Kidney (tissue), 13 donors: ENCODE measurements at regions not wholly inside any gene's neighbourhood (a gene's known extent, or its start where the extent isn't known, plus 50 kb on each side); places are given as distances from the start of the nearest gene placed in this dataset.

Experiments
- DNase-seq, 5 donors: peaks; one replicate each; pipeline ENCODE4 v3.0.0-alpha.2; 2013 to 2020
- FAIRE-seq: peaks from 2 replicates; lab custom pipeline; 2012; peaks lifted over from hg19 to GRCh38; lab: Jason Lieb, UNC
- H3K27ac ChIP-seq, 2 donors: one replicate each; pipeline ENCODE4 v1.7.0; 2013; ENCODE audit warnings: low read depth in 2 of 2, low read length in 2 of 2, inconsistent platforms in 1 of 2
- H3K27me3 ChIP-seq: one replicate; pipeline ENCODE4 v1.7.1; 2013; ENCODE audit warnings: low read length, inconsistent platforms; ENCODE audit not compliant: control insufficient read depth, insufficient read depth
- H3K36me3 ChIP-seq, 3 donors: one replicate each; pipeline versions ENCODE4 v1.7.0 to v1.7.1; 2013; ENCODE audit warnings: low read length in 3 of 3, control low read depth in 1 of 3, inconsistent platforms in 1 of 3; ENCODE audit not compliant: insufficient read depth in 3 of 3, control insufficient read depth in 2 of 3
- H3K4me1 ChIP-seq, 3 donors: one replicate each; pipeline versions ENCODE4 v1.7.0 to v1.7.1; 2013; ENCODE audit warnings: low read length in 3 of 3, inconsistent platforms in 1 of 3, low read depth in 1 of 3; ENCODE audit not compliant: control insufficient read depth in 2 of 3, insufficient read depth in 2 of 3
- H3K4me3 ChIP-seq, 3 donors: one replicate each; pipeline versions ENCODE4 v1.7.0 to v1.8.1; 2013; ENCODE audit warnings: low read length in 3 of 3, control low read depth in 1 of 3, inconsistent platforms in 1 of 3
- H3K9ac ChIP-seq, 3 donors: one replicate each; pipeline versions ENCODE4 v1.7.0 to v1.7.1; 2013; ENCODE audit warnings: low read length in 3 of 3, control low read depth in 1 of 3, inconsistent platforms in 1 of 3
- H3K9me3 ChIP-seq, 3 donors: one replicate each; pipeline versions ENCODE4 v1.7.0 to v1.7.1; 2013; ENCODE audit warnings: low read length in 3 of 3, control low read depth in 1 of 3, inconsistent platforms in 1 of 3; ENCODE audit not compliant: control insufficient read depth in 2 of 3, insufficient read depth in 1 of 3
- CTCF ChIP-seq: IDR thresholded peaks from 3 replicates; pipeline ENCODE4 v1.5.1; 2012; ENCODE audit warnings: mild to moderate bottlenecking, moderate library complexity, borderline replicate concordance; ENCODE audit not compliant: insufficient read depth; ENCODE audit errors: extremely low read depth
- intact Hi-C: fragments of 100-400 bp; cut with DNase I; formaldehyde crosslinking; loops from one replicate; pipeline ENCODE4 v1.11.1; 2022
- donor health status: control.
- donor health status: control.
- donor health status: control.
- donor health status: control.
- donor health status: control.
- donor health status: DM: yes; HTN: yes; CAD: no.
- donor health status: Normal renal cell carcinoma (clear cell type).

- TF ChIP-seq CTCF = no peak
- Histone ChIP-seq H3K9ac (no peak overlapping the region), H3K36me3 (no peaks in the 10 kb centered on the region), H3K27ac (no peak overlapping the region), H3K4me3 (no peak overlapping the region), H3K27me3 (peaks cover 6% of the 10 kb centered on the region), H3K9me3 (no peaks in the 10 kb centered on the region), H3K4me1 (no peaks in the 10 kb centered on the region)
- FAIRE-seq (no peak), DNase-seq (no peak)
- intact Hi-C loops = no loop called here
Observed at GRCh38 chrX:791479-792034, 161.0 kb downstream of the SHOX start.

GRCh38 chrX:790783-791360, 160.3 kb downstream of the SHOX start:
- H3K9me3 ChIP-seq = no peaks in the 10 kb centered on the region
- peaks cover 6% of the 10 kb centered on the region for H3K27me3 ChIP-seq
- no peaks in the 10 kb centered on the region for H3K36me3 ChIP-seq
- no peaks in the 10 kb centered on the region for H3K4me1 ChIP-seq
- H3K27ac ChIP-seq = no peak overlapping the region
- H3K4me3 ChIP-seq = no peak overlapping the region
- DNase-seq = no peak
- H3K9ac ChIP-seq = no peak overlapping the region
- TF ChIP-seq CTCF = no peak
- intact Hi-C loops = no loop called here
- FAIRE-seq = no peak

GRCh38 chrX:790041-790506, 159.5 kb downstream of the SHOX start:
- no peaks in the 10 kb centered on the region for H3K36me3 ChIP-seq
- intact Hi-C loops = no loop called here
- peaks cover 6% of the 10 kb centered on the region for H3K27me3 ChIP-seq
- H3K27ac ChIP-seq = no peak overlapping the region
- FAIRE-seq (no peak), DNase-seq (no peak)
- H3K9ac ChIP-seq = no peak overlapping the region
- TF ChIP-seq CTCF = no peak
- no peaks in the 10 kb centered on the region for H3K9me3 ChIP-seq
- H3K4me3 ChIP-seq = no peak overlapping the region
- no peaks in the 10 kb centered on the region for H3K4me1 ChIP-seq
